SK-N-SH treated with all-trans-retinoic acid at 6 μM for 48 hours (cell line): ENCODE measurements at regions not wholly inside any gene's neighbourhood (a gene's known extent, or its start where the extent isn't known, plus 50 kb on each side); places are given as distances from the start of the nearest gene placed in this dataset.

Experiments used
- CSRNP3 ChIP-seq: fragments of 250-450 bp; sonication (Bioruptor Pico); IDR thresholded peaks from 2 replicates; pipeline ENCODE4 v1.5.1; 2021; ENCODE audit warnings: mild to moderate bottlenecking, moderate library complexity
- OSR1 ChIP-seq: fragments of 250-450 bp; sonication (Bioruptor Pico); IDR thresholded peaks from 2 replicates; pipeline ENCODE4 v1.8.0; 2022; ENCODE audit warnings: moderate library complexity, mild to moderate bottlenecking, inconsistent platforms
- PATZ1 ChIP-seq: fragments of 250-450 bp; sonication (Bioruptor Pico); IDR thresholded peaks from 2 replicates; pipeline ENCODE4 v1.8.0; 2020; ENCODE audit warnings: mild to moderate bottlenecking, moderate library complexity, borderline replicate concordance
- TCF4 ChIP-seq: fragments of 250-450 bp; sonication (Bioruptor Pico); IDR thresholded peaks from 2 replicates; pipeline ENCODE4 v1.8.0; 2021; ENCODE audit warnings: mild to moderate bottlenecking, moderate library complexity, borderline replicate concordance

- TF ChIP-seq CSRNP3 (no peak), PATZ1 (no peak), TCF4 (CRISPR knock-in tag) (no peak), OSR1 (CRISPR knock-in tag) (no peak)
These were observed 907.1 kb downstream of the RPA4 start for GRCh38 chrX:97790850-97791249.
